ENCODE measurements at regions not wholly inside any gene's neighbourhood (a gene's known extent, or its start where the extent isn't known, plus 50 kb on each side); places are given as distances from the start of the nearest gene placed in this dataset.
A peak's percentile ranks its signal among the peaks of the same experiment; 100 is the strongest.
"Not testable (repeated sequence)": the region's sequence is repeated elsewhere in the genome, so short reads cannot be mapped to it uniquely, and the experiment has no call there.

GRCh38 chr5:72647806-72648205 lies 140.6 kb upstream of the ZNF366 start:
- DNase-seq: peak; percentile 9

- no peak for DNase-seq
Observed at GRCh38 chr5:72646246-72646866, 139.1 kb upstream of the ZNF366 start.

- DNase-seq: no peak
Observed at GRCh38 chr5:72645064-72645846, 138.0 kb upstream of the ZNF366 start.

GRCh38 chr5:72644296-72644695 lies 137.1 kb upstream of the ZNF366 start:
- DNase-seq: no peak

- DNase-seq: no peak
Observed at GRCh38 chr5:72641164-72641563, 134.0 kb upstream of the ZNF366 start.

GRCh38 chr5:72637058-72637457 lies 129.8 kb upstream of the ZNF366 start:
- DNase-seq: no peak

GRCh38 chr5:72636565-72636964 lies 129.4 kb upstream of the ZNF366 start:
- DNase-seq: not testable (repeated sequence)

GRCh38 chr5:72634444-72634843 lies 127.2 kb upstream of the ZNF366 start:
- no peak for DNase-seq

- DNase-seq: no peak
Observed at GRCh38 chr5:72633649-72634048, 126.4 kb upstream of the ZNF366 start.

- DNase-seq: no peak
Observed at GRCh38 chr5:72633041-72633445, 125.8 kb upstream of the ZNF366 start.

- no peak for DNase-seq
Observed at GRCh38 chr5:72630721-72631120, 123.5 kb upstream of the ZNF366 start.

GRCh38 chr5:72630081-72630480 lies 122.9 kb upstream of the ZNF366 start:
- no peak for DNase-seq

GRCh38 chr5:72628771-72629371 lies 121.7 kb upstream of the ZNF366 start:
- DNase-seq: no peak

- no peak for DNase-seq
Observed at GRCh38 chr5:72625332-72625731, 118.1 kb upstream of the ZNF366 start.

- DNase-seq: no peak
Observed at GRCh38 chr5:72624641-72625236, 117.5 kb upstream of the ZNF366 start.

- no peak for DNase-seq
Observed at GRCh38 chr5:72623936-72624335, 116.7 kb upstream of the ZNF366 start.

- no peak for DNase-seq
Observed at GRCh38 chr5:72623323-72623722, 116.1 kb upstream of the ZNF366 start.

- DNase-seq: no peak
Observed at GRCh38 chr5:72622170-72622760, 115.1 kb upstream of the ZNF366 start.

GRCh38 chr5:72621576-72621975 lies 114.4 kb upstream of the ZNF366 start:
- no peak for DNase-seq

GRCh38 chr5:72619677-72620076 lies 112.5 kb upstream of the ZNF366 start:
- no peak for DNase-seq

- DNase-seq: no peak
Observed at GRCh38 chr5:72619251-72619650, 112.0 kb upstream of the ZNF366 start.

GRCh38 chr5:72618708-72619107 lies 111.5 kb upstream of the ZNF366 start:
- DNase-seq: no peak

GRCh38 chr5:72615061-72615460 lies 107.9 kb upstream of the ZNF366 start:
- no peak for DNase-seq

All from NCI-H510A treated with DMSO at 0.1 percent for 48 hours (cell line).